Colonic mucosa (tissue), 4 donors: ENCODE measurements at regions not wholly inside any gene's neighbourhood (a gene's known extent, or its start where the extent isn't known, plus 50 kb on each side); places are given as distances from the start of the nearest gene placed in this dataset.

Experiments used
- DNase-seq: peaks from one replicate; pipeline ENCODE4 v3.0.0-alpha.2; 2020
- H3K27ac ChIP-seq: fragments of 200-600 bp; one replicate; pipeline ENCODE4 v1.8.0; 2021
- H3K27me3 ChIP-seq: fragments of 200-600 bp; one replicate; pipeline ENCODE4 v1.8.0; 2021
- H3K36me3 ChIP-seq: fragments of 200-600 bp; one replicate; pipeline ENCODE4 v1.8.0; 2021
- H3K4me1 ChIP-seq: fragments of 200-600 bp; one replicate; pipeline ENCODE4 v1.8.0; 2021; ENCODE audit warnings: mild to moderate bottlenecking
- H3K4me3 ChIP-seq: fragments of 200-600 bp; one replicate; pipeline ENCODE4 v1.8.0; 2021
- H3K9ac ChIP-seq, 2 donors: one replicate each; pipeline ENCODE4 v1.7.0; 2013; ENCODE audit warnings: control low read depth in 2 of 2, low read depth in 2 of 2, low read length in 2 of 2
- H3K9me3 ChIP-seq: fragments of 200-600 bp; one replicate; pipeline ENCODE4 v1.8.0; 2021
- intact Hi-C: fragments of 100-400 bp; cut with DNase I; formaldehyde crosslinking; loops from one replicate; pipeline ENCODE4 v1.14.1; 2022
- TF ChIP-seq, protein P1 (sequence below): fragments of 200-600 bp; IDR thresholded peaks from one replicate; pipeline ENCODE4 v1.8.0; 2022; ENCODE audit warnings: antibody characterized with exemption, mild to moderate bottlenecking
- donor health status: healthy.
- donor health status: DM: no; HTN: no; CAD: no.
- donor health status: DM: no; HTN: no; CAD: no.

DNA sequence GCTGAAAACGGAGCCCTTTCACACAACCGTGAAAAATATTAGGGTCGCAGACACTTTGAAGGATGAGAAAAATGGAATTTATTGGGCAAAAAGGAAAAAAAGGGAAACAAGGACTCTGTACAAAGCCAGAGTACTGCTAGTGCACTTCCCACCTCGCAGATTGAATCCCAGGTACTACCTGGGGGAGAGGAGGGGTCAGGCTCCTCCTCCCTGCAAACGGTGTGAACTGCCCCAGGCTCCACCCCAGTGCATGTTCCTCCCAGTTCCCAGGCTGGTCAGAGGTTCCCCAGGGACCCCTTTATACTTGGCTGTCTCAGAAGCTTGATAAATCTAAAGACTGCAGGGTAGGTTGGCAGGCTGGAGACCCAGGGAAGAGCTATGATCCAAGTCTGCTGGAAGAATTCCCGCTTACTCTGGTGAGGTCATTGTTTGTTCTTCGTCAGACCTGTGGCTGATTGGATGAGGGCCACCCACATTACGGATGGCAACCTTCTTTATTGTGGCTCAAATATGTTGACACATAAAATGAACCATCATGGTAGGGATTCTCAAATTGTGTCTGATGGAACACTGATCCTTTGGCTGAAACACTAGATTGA, 290.4 kb upstream of the POU3F3 start:
- Histone ChIP-seq H3K4me1 (no peaks in the 10 kb centered on the region), H3K27me3 (no peaks in the 10 kb centered on the region), H3K9me3 (no peaks in the 10 kb centered on the region), H3K36me3 (no peaks in the 10 kb centered on the region), H3K27ac (no peak overlapping the region), H3K4me3 (no peak overlapping the region), H3K9ac (no peak overlapping the region)
- TF ChIP-seq, protein P1, sequence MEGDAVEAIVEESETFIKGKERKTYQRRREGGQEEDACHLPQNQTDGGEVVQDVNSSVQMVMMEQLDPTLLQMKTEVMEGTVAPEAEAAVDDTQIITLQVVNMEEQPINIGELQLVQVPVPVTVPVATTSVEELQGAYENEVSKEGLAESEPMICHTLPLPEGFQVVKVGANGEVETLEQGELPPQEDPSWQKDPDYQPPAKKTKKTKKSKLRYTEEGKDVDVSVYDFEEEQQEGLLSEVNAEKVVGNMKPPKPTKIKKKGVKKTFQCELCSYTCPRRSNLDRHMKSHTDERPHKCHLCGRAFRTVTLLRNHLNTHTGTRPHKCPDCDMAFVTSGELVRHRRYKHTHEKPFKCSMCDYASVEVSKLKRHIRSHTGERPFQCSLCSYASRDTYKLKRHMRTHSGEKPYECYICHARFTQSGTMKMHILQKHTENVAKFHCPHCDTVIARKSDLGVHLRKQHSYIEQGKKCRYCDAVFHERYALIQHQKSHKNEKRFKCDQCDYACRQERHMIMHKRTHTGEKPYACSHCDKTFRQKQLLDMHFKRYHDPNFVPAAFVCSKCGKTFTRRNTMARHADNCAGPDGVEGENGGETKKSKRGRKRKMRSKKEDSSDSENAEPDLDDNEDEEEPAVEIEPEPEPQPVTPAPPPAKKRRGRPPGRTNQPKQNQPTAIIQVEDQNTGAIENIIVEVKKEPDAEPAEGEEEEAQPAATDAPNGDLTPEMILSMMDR: no peak
- intact Hi-C loops: no loop called here
- DNase-seq: no peak

DNA sequence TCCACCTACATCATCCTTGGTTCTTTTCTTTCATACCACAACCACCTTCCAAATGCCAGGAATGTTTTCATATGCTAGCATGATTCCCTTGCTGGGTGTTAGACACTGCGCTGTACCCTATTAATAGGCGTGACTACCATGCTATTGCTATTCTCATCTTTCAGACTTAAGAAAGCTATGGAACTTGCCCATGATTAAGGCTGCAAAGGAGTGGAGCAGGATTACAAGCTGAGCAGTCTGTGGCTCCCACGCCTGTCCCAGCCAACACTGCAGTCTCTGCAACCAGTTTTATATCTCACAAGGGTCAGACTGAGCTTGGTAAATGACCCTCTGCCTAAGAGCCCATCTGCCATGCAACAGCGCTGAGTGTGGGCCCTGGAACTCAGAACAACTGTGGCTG, 285.7 kb upstream of the POU3F3 start:
- no peaks in the 10 kb centered on the region for H3K9me3 ChIP-seq
- no peak overlapping the region for H3K9ac ChIP-seq
- H3K4me1 ChIP-seq: no peaks in the 10 kb centered on the region
- no peak overlapping the region for H3K27ac ChIP-seq
- TF ChIP-seq, protein P1: no peak
- intact Hi-C loops: no loop called here
- no peaks in the 10 kb centered on the region for H3K27me3 ChIP-seq
- no peaks in the 10 kb centered on the region for H3K36me3 ChIP-seq
- no peak for DNase-seq
- H3K4me3 ChIP-seq: no peak overlapping the region

DNA sequence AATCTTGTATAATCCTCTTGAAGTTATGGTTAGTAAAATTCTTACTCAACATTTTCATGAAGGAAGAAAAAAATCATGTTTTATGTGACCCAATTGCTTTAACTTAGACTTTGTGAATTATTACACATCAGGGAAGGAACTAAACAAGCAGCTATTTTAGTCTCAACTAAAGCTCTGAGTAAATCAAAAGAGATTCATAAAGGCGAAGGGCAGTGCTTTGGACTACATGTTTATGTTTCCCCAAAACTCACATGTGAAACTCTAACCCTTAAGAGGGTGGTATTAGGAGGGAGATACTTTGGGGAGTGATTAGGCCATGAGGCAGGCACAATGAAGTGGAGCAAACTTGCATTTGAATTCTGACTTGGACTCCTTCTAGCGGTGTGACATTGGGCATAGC, 283.7 kb upstream of the POU3F3 start:
- no peaks in the 10 kb centered on the region for H3K27me3 ChIP-seq
- TF ChIP-seq, protein P1: no peak
- intact Hi-C loops: no loop called here
- no peak for DNase-seq
- no peaks in the 10 kb centered on the region for H3K36me3 ChIP-seq
- H3K4me3 ChIP-seq: no peak overlapping the region
- no peak overlapping the region for H3K27ac ChIP-seq
- no peaks in the 10 kb centered on the region for H3K9me3 ChIP-seq
- no peak overlapping the region for H3K9ac ChIP-seq
- no peaks in the 10 kb centered on the region for H3K4me1 ChIP-seq

DNA sequence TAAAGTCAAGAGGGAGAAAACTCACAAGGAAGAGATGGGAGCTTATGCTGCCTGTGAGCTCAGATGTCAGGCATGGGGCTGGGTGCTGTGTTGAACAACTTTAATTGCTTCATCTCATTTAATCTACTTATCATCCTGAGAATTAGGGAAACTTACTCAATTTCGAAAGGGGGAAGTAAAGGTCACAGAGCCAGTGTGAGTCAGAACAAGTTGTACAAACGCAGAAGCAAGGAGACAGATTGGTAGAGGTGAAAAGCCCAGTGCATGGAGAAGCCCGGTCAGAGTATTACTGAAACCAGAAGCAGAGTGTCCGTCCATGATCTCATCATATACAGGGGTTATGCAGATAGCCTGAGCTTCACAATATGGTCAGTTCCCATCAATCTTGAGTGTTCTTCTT, 281.1 kb upstream of the POU3F3 start:
- Histone ChIP-seq H3K36me3 (no peaks in the 10 kb centered on the region), H3K27me3 (no peaks in the 10 kb centered on the region), H3K4me3 (no peak overlapping the region), H3K9ac (no peak overlapping the region), H3K27ac (no peak overlapping the region), H3K9me3 (no peaks in the 10 kb centered on the region), H3K4me1 (no peaks in the 10 kb centered on the region)
- intact Hi-C loops: no loop called here
- TF ChIP-seq, protein P1: no peak
- no peak for DNase-seq

DNA sequence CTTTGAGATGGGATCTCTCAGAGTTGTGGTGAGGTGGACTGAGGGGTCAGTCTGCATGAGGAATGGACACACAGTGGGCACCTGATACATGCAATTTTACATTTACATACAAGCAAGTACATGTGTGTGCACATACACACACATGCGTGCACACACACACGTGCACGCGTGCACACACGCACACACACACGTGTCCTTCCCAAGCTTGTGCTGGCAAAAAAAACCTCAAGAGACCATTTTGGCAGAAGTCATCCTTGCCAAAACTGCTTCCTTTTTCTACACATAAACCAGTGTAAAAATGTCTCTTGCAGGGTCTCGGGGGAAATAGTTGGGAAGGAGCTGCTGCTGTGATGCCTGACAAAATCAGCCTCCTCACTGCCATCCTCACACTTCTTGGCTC, 279.5 kb upstream of the POU3F3 start:
- intact Hi-C loops: no loop called here
- H3K9me3 ChIP-seq: no peaks in the 10 kb centered on the region
- no peak overlapping the region for H3K4me3 ChIP-seq
- H3K27me3 ChIP-seq: no peaks in the 10 kb centered on the region
- H3K36me3 ChIP-seq: no peaks in the 10 kb centered on the region
- TF ChIP-seq, protein P1: no peak
- no peaks in the 10 kb centered on the region for H3K4me1 ChIP-seq
- H3K27ac ChIP-seq: no peak overlapping the region
- no peak overlapping the region for H3K9ac ChIP-seq
- DNase-seq: no peak
